GM23338 (cell line): ENCODE measurements at regions not wholly inside any gene's neighbourhood (a gene's known extent, or its start where the extent isn't known, plus 50 kb on each side); places are given as distances from the start of the nearest gene placed in this dataset.

Experiments used
- ATAC-seq: fragments of 200-7000 bp; cut with Tn5 transposase; 3 replicates; pipeline ENCODE4 v1.9.1; 2020
- DNase-seq: peaks from one replicate; pipeline ENCODE4 v3.0.0-alpha.2; 2015; ENCODE audit warnings: low spot score
- H2AFZ ChIP-seq: fragments of 200-600 bp; sonication (generic); 2 replicates; pipeline ENCODE4 v1.8.0; 2016; ENCODE audit warnings: antibody characterized with exemption, mild to moderate bottlenecking, moderate library complexity
- H3F3A ChIP-seq: fragments of 200-600 bp; sonication (generic); replicated peaks from 2 replicates; pipeline ENCODE4 v1.8.0; 2017; ENCODE audit warnings: antibody characterized with exemption, mixed run types, low read depth
- H3K27ac ChIP-seq: fragments of 200-600 bp; sonication (generic); 2 replicates; pipeline ENCODE4 v1.6.1; 2016; ENCODE audit warnings: low read depth
- H3K27me3 ChIP-seq: fragments of 200-600 bp; sonication (generic); 2 replicates; pipeline ENCODE4 v1.8.0; 2016; ENCODE audit warnings: mild to moderate bottlenecking, mixed run types, moderate library complexity; ENCODE audit not compliant: insufficient read depth
- H3K36me3 ChIP-seq: fragments of 200-600 bp; sonication (generic); 2 replicates; pipeline ENCODE4 v1.8.0; 2016; ENCODE audit warnings: mild to moderate bottlenecking; ENCODE audit not compliant: insufficient read depth
- H3K4me1 ChIP-seq: fragments of 200-600 bp; sonication (generic); 2 replicates; pipeline ENCODE4 v1.8.0; 2016; ENCODE audit warnings: mild to moderate bottlenecking, moderate library complexity; ENCODE audit not compliant: insufficient read depth
- H3K4me2 ChIP-seq: fragments of 200-600 bp; sonication (generic); 2 replicates; pipeline ENCODE4 v1.7.1; 2017; ENCODE audit warnings: mixed run types
- H3K4me3 ChIP-seq: fragments of 200-600 bp; sonication (generic); 2 replicates; pipeline ENCODE4 v1.6.1; 2016; ENCODE audit warnings: mixed run types
- H3K79me2 ChIP-seq: fragments of 200-600 bp; sonication (generic); replicated peaks from 2 replicates; pipeline ENCODE4 v1.8.0; 2017; ENCODE audit warnings: mild to moderate bottlenecking; ENCODE audit not compliant: insufficient read depth
- H3K9me2 ChIP-seq: fragments of 200-600 bp; sonication (generic); 2 replicates; pipeline ENCODE4 v1.8.0; 2017; ENCODE audit not compliant: insufficient read depth
- H4K20me1 ChIP-seq: fragments of 200-600 bp; sonication (generic); replicated peaks from 2 replicates; pipeline ENCODE4 v1.8.0; 2017; ENCODE audit warnings: mild to moderate bottlenecking; ENCODE audit not compliant: insufficient read depth
- H3K27ac Mint-ChIP-seq: 2 replicates; pipeline ENCODE4 v1.8.0; 2020; ENCODE audit warnings: inconsistent platforms, mild to moderate bottlenecking, moderate library complexity, mixed read lengths
- H3K27me3 Mint-ChIP-seq: 3 replicates; pipeline ENCODE4 v1.8.0; 2022; ENCODE audit warnings: low read depth, mild to moderate bottlenecking, moderate library complexity, mixed read lengths, inconsistent platforms; ENCODE audit not compliant: insufficient read depth, poor library complexity
- H3K36me3 Mint-ChIP-seq: 3 replicates; pipeline ENCODE4 v1.8.0; 2021; ENCODE audit warnings: low read depth, mild to moderate bottlenecking, inconsistent platforms, moderate library complexity, mixed read lengths
- H3K4me1 Mint-ChIP-seq: 3 replicates; pipeline ENCODE4 v1.8.0; 2020; ENCODE audit warnings: mild to moderate bottlenecking, inconsistent platforms, mixed read lengths
- H3K4me3 Mint-ChIP-seq: 3 replicates; pipeline ENCODE4 v1.8.0; 2021; ENCODE audit warnings: moderate library complexity, mild to moderate bottlenecking, inconsistent platforms, mixed read lengths
- H3K9me3 Mint-ChIP-seq: 3 replicates; pipeline ENCODE4 v1.8.0; 2020; ENCODE audit warnings: moderate library complexity, mild to moderate bottlenecking, inconsistent platforms, mixed read lengths
- CREB1 ChIP-seq: fragments of 250-450 bp; sonication (Bioruptor Pico); IDR thresholded peaks from 2 replicates; pipeline ENCODE4 v1.5.0; 2020; ENCODE audit warnings: low read depth, mild to moderate bottlenecking, moderate library complexity
- EZH2 ChIP-seq: fragments of 200-600 bp; sonication (generic); IDR thresholded peaks from one replicate; pipeline ENCODE4 v1.8.0; 2017; ENCODE audit warnings: antibody characterized with exemption, mild to moderate bottlenecking, low read depth; ENCODE audit not compliant: unreplicated experiment
- JUNB ChIP-seq: IDR thresholded peaks from one replicate; pipeline ENCODE4 v1.6.1; 2016; ENCODE audit warnings: antibody characterized with exemption; ENCODE audit not compliant: unreplicated experiment
- NANOG ChIP-seq: IDR thresholded peaks from 2 replicates; pipeline ENCODE4 v1.6.1; 2016; ENCODE audit warnings: antibody characterized with exemption, borderline replicate concordance
- POLR2AphosphoS5 ChIP-seq: IDR thresholded peaks from 2 replicates; pipeline ENCODE4 v1.6.1; 2016; ENCODE audit warnings: antibody characterized with exemption, low read depth
- STAT1 ChIP-seq: IDR thresholded peaks from one replicate; pipeline ENCODE4 v1.6.1; 2016; ENCODE audit warnings: antibody characterized with exemption; ENCODE audit not compliant: unreplicated experiment
- ZNF114 ChIP-seq: fragments of 250-450 bp; sonication (Bioruptor Pico); IDR thresholded peaks from 2 replicates; pipeline ENCODE4 v1.5.0; 2020; ENCODE audit warnings: mild to moderate bottlenecking, moderate library complexity
- ZNF331 ChIP-seq: fragments of 250-450 bp; sonication (Bioruptor Pico); IDR thresholded peaks from 2 replicates; pipeline ENCODE4 v1.5.0; 2020; ENCODE audit warnings: low read depth, mild to moderate bottlenecking, moderate library complexity
- TF ChIP-seq, protein P1 (sequence below): fragments of 250-450 bp; sonication (Bioruptor Pico); IDR thresholded peaks from 2 replicates; pipeline ENCODE4 v1.5.0; 2020; ENCODE audit warnings: mild to moderate bottlenecking, moderate library complexity
- TF ChIP-seq, protein P2 (sequence below): IDR thresholded peaks from 2 replicates; pipeline ENCODE4 v1.6.1; 2016; ENCODE audit warnings: antibody characterized with exemption
- TF ChIP-seq, protein P3 (sequence below): IDR thresholded peaks from one replicate; pipeline ENCODE4 v1.6.1; 2018; ENCODE audit warnings: antibody characterized with exemption; ENCODE audit not compliant: unreplicated experiment

DNA sequence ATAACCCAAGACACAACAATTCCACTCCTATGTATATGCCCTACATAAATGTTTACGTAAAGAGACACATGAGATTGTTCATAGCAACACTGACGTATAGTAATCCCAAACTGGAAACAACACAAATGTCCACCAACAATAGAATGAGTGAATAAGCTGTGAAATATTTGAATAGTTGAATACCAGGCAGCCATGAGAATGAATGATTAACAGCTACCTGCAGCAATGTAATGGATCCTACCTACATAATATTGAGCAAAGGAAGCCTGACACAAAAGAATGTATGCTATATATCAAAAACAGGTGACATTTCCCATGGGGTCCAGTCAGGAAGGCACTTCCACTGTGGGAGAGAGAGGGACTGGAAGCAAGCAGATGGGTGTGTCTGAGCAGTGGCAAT lies 92.8 kb upstream of the LINC01488 start:
- H3K9me2 ChIP-seq, result no peaks in the 10 kb centered on the region
- H4K20me1 ChIP-seq, result no peaks in the 10 kb centered on the region
- peaks cover 29% of the 10 kb centered on the region for H3K9me3 Mint-ChIP-seq
- H2AFZ ChIP-seq, result no peak overlapping the region
- peaks cover 9% of the 10 kb centered on the region for H3K27me3 Mint-ChIP-seq
- H3K27ac ChIP-seq, result no peak overlapping the region
- H3K36me3 ChIP-seq, result 0 out of 2 replicates have a peak, but pooled peaks cover 5% of the 10 kb centered on the region
- H3K4me3 ChIP-seq, result no peak overlapping the region
- H3K27ac Mint-ChIP-seq, result no peak overlapping the region
- H3K79me2 ChIP-seq, result no peaks in the 10 kb centered on the region
- peaks cover 12% of the 10 kb centered on the region; the same call in 2 of the 3 replicates for H3K36me3 Mint-ChIP-seq
- ATAC-seq (no peak), DNase-seq (no peak)
- H3F3A ChIP-seq, result no peaks in the 10 kb centered on the region
- TF ChIP-seq STAT1 (no peak), ZNF331 (CRISPR knock-in tag) (no peak), ZNF114 (CRISPR knock-in tag) (no peak), CREB1 (CRISPR knock-in tag) (no peak), POLR2AphosphoS5 (no peak)
- TF ChIP-seq, protein P1, sequence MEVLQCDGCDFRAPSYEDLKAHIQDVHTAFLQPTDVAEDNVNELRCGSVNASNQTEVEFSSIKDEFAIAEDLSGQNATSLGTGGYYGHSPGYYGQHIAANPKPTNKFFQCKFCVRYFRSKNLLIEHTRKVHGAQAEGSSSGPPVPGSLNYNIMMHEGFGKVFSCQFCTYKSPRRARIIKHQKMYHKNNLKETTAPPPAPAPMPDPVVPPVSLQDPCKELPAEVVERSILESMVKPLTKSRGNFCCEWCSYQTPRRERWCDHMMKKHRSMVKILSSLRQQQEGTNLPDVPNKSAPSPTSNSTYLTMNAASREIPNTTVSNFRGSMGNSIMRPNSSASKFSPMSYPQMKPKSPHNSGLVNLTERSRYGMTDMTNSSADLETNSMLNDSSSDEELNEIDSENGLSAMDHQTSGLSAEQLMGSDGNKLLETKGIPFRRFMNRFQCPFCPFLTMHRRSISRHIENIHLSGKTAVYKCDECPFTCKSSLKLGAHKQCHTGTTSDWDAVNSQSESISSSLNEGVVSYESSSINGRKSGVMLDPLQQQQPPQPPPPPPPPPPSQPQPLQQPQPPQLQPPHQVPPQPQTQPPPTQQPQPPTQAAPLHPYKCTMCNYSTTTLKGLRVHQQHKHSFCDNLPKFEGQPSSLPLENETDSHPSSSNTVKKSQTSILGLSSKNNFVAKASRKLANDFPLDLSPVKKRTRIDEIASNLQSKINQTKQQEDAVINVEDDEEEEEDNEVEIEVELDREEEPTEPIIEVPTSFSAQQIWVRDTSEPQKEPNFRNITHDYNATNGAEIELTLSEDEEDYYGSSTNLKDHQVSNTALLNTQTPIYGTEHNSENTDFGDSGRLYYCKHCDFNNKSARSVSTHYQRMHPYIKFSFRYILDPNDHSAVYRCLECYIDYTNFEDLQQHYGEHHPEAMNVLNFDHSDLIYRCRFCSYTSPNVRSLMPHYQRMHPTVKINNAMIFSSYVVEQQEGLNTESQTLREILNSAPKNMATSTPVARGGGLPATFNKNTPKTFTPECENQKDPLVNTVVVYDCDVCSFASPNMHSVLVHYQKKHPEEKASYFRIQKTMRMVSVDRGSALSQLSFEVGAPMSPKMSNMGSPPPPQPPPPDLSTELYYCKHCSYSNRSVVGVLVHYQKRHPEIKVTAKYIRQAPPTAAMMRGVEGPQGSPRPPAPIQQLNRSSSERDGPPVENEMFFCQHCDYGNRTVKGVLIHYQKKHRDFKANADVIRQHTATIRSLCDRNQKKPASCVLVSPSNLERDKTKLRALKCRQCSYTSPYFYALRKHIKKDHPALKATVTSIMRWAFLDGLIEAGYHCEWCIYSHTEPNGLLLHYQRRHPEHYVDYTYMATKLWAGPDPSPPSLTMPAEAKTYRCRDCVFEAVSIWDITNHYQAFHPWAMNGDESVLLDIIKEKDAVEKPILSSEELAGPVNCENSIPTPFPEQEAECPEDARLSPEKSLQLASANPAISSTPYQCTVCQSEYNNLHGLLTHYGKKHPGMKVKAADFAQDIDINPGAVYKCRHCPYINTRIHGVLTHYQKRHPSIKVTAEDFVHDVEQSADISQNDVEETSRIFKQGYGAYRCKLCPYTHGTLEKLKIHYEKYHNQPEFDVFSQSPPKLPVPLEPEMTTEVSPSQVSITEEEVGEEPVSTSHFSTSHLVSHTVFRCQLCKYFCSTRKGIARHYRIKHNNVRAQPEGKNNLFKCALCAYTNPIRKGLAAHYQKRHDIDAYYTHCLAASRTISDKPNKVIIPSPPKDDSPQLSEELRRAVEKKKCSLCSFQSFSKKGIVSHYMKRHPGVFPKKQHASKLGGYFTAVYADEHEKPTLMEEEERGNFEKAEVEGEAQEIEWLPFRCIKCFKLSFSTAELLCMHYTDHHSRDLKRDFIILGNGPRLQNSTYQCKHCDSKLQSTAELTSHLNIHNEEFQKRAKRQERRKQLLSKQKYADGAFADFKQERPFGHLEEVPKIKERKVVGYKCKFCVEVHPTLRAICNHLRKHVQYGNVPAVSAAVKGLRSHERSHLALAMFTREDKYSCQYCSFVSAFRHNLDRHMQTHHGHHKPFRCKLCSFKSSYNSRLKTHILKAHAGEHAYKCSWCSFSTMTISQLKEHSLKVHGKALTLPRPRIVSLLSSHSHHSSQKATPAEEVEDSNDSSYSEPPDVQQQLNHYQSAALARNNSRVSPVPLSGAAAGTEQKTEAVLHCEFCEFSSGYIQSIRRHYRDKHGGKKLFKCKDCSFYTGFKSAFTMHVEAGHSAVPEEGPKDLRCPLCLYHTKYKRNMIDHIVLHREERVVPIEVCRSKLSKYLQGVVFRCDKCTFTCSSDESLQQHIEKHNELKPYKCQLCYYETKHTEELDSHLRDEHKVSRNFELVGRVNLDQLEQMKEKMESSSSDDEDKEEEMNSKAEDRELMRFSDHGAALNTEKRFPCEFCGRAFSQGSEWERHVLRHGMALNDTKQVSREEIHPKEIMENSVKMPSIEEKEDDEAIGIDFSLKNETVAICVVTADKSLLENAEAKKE (CRISPR knock-in tag), result no peak
- no peaks in the 10 kb centered on the region for H3K4me1 Mint-ChIP-seq
- H3K4me2 ChIP-seq, result no peak overlapping the region
- no peak overlapping the region for H3K4me3 Mint-ChIP-seq
- no peaks in the 10 kb centered on the region for H3K4me1 ChIP-seq
- no peaks in the 10 kb centered on the region for H3K27me3 ChIP-seq

DNA sequence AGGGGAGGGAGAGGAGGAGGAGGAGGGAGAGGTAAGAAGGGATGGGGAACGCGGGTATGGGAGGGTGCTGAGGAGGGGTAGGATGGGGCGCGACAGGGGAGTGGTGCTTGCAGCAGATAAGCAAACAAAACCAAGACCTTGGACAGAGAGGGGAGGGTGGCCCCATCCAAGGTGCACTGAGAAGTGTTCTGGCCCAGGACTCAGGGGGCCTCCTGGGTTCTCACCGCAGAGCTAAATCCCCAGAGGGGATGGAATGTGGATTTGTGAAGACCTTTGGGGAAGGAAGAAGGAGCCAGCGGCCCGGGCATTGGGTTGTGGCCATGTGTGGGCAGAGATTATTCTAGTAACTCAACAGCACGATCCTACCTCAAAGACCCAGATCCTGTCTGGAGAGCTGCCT lies 90.9 kb upstream of the LINC01488 start:
- Histone ChIP-seq H3K4me1 (no peaks in the 10 kb centered on the region), H3K9me2 (no peaks in the 10 kb centered on the region), H2AFZ (no peak overlapping the region), H3K27ac (no peak overlapping the region), H3K79me2 (no peaks in the 10 kb centered on the region), H3F3A (no peaks in the 10 kb centered on the region), H3K4me3 (no peak overlapping the region), H3K4me2 (no peak overlapping the region), H3K36me3 (0 out of 2 replicates have a peak, but pooled peaks cover 5% of the 10 kb centered on the region), H3K27me3 (no peaks in the 10 kb centered on the region), H4K20me1 (no peaks in the 10 kb centered on the region)
- H3K4me1 Mint-ChIP-seq, result no peaks in the 10 kb centered on the region
- DNase-seq (no peak), ATAC-seq (no peak)
- H3K27me3 Mint-ChIP-seq, result peaks cover 9% of the 10 kb centered on the region
- H3K36me3 Mint-ChIP-seq, result peaks cover 12% of the 10 kb centered on the region; the same call in 2 of the 3 replicates
- H3K27ac Mint-ChIP-seq, result no peak overlapping the region
- H3K4me3 Mint-ChIP-seq, result no peak overlapping the region
- H3K9me3 Mint-ChIP-seq, result peaks cover 33% of the 10 kb centered on the region
- TF ChIP-seq POLR2AphosphoS5, result no peak
- no peak for TF ChIP-seq ZNF331 (CRISPR knock-in tag)
- TF ChIP-seq, protein P2, sequence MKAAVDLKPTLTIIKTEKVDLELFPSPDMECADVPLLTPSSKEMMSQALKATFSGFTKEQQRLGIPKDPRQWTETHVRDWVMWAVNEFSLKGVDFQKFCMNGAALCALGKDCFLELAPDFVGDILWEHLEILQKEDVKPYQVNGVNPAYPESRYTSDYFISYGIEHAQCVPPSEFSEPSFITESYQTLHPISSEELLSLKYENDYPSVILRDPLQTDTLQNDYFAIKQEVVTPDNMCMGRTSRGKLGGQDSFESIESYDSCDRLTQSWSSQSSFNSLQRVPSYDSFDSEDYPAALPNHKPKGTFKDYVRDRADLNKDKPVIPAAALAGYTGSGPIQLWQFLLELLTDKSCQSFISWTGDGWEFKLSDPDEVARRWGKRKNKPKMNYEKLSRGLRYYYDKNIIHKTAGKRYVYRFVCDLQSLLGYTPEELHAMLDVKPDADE, result no peak
- no peak for TF ChIP-seq JUNB
- no peak for TF ChIP-seq EZH2
- TF ChIP-seq, protein P3, sequence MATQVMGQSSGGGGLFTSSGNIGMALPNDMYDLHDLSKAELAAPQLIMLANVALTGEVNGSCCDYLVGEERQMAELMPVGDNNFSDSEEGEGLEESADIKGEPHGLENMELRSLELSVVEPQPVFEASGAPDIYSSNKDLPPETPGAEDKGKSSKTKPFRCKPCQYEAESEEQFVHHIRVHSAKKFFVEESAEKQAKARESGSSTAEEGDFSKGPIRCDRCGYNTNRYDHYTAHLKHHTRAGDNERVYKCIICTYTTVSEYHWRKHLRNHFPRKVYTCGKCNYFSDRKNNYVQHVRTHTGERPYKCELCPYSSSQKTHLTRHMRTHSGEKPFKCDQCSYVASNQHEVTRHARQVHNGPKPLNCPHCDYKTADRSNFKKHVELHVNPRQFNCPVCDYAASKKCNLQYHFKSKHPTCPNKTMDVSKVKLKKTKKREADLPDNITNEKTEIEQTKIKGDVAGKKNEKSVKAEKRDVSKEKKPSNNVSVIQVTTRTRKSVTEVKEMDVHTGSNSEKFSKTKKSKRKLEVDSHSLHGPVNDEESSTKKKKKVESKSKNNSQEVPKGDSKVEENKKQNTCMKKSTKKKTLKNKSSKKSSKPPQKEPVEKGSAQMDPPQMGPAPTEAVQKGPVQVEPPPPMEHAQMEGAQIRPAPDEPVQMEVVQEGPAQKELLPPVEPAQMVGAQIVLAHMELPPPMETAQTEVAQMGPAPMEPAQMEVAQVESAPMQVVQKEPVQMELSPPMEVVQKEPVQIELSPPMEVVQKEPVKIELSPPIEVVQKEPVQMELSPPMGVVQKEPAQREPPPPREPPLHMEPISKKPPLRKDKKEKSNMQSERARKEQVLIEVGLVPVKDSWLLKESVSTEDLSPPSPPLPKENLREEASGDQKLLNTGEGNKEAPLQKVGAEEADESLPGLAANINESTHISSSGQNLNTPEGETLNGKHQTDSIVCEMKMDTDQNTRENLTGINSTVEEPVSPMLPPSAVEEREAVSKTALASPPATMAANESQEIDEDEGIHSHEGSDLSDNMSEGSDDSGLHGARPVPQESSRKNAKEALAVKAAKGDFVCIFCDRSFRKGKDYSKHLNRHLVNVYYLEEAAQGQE, result no peak
- TF ChIP-seq NANOG, result no peak
